Astrocyte of the spinal cord (primary cell): ENCODE measurements at regions not wholly inside any gene's neighbourhood (a gene's known extent, or its start where the extent isn't known, plus 50 kb on each side); places are given as distances from the start of the nearest gene placed in this dataset.

Source experiments
- DNase-seq: peaks from one replicate; pipeline ENCODE4 v3.0.0; 2011; ENCODE audit warnings: low read depth, low spot score
- H3K4me3 ChIP-seq: 2 replicates; pipeline ENCODE4 v1.5.1; 2011; ENCODE audit warnings: low read depth, mild to moderate bottlenecking, low read length, moderate library complexity
- CTCF ChIP-seq: IDR thresholded peaks from 2 replicates; pipeline ENCODE4 v1.5.1; 2012; ENCODE audit warnings: low read depth, mild to moderate bottlenecking, low read length, inconsistent platforms
- in situ Hi-C: cut with HindIII; loops from 2 replicates; pipeline ENCODE4 v1.10.0; 2017; ENCODE audit warnings: low sequenced_read_pairs

- no peak overlapping the region for H3K4me3 ChIP-seq
- TF ChIP-seq CTCF, result no peak
- in situ Hi-C loops, result no loop called here
- DNase-seq, result no peak
These were observed 284.9 kb upstream of the PUDP start for GRCh38 chrX:7432901-7433300.

GRCh38 chrX:7420717-7421116, 272.8 kb upstream of the PUDP start:
- no peak for DNase-seq
- H3K4me3 ChIP-seq, result no peak overlapping the region
- TF ChIP-seq CTCF, result no peak
- in situ Hi-C loops, result no loop called here

- no peak for TF ChIP-seq CTCF
These were observed 266.8 kb upstream of the PUDP start for GRCh38 chrX:7414753-7415152.

GRCh38 chrX:7412840-7413239, 264.9 kb upstream of the PUDP start:
- no peak overlapping the region for H3K4me3 ChIP-seq
- no peak for TF ChIP-seq CTCF
- DNase-seq, result no peak
- in situ Hi-C loops, result no loop called here

More at GRCh38 chrX:7414753-7415152, 266.8 kb upstream of the PUDP start:
- in situ Hi-C loops, result no loop called here
- no peak for DNase-seq
- no peak overlapping the region for H3K4me3 ChIP-seq

- no peak overlapping the region for H3K4me3 ChIP-seq
- in situ Hi-C loops, result no loop called here
- TF ChIP-seq CTCF, result no peak
- no peak for DNase-seq
These were observed 261.9 kb upstream of the PUDP start for GRCh38 chrX:7409866-7410265.

- TF ChIP-seq CTCF, result no peak
- in situ Hi-C loops, result no loop called here
- no peak for DNase-seq
- H3K4me3 ChIP-seq, result no peak overlapping the region
These were observed 251.4 kb upstream of the PUDP start for GRCh38 chrX:7399373-7399772.

DNA sequence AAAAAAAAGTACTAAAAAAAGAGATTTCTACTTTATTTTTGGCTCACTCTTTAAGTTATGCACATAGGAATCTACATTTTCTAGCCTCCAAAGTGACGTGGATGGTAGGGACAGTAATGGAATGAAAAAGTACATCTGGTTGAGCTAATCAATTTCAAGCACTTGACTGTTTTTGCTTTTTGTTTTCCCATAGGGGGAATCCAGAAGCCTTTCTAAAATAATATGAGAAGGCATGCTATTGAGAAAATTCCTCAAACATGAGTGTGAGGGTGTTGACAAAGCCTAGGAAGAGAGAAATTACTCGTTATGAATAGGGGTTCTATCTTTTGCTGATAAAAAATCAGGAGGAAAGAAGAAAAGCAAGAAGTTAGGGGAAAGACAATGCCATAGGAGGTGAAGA, 242.5 kb upstream of the PUDP start:
- in situ Hi-C loops, result no loop called here
- H3K4me3 ChIP-seq, result no peak overlapping the region
- no peak for TF ChIP-seq CTCF
- DNase-seq, result no peak
